ENCODE measurements at regions not wholly inside any gene's neighbourhood (a gene's known extent, or its start where the extent isn't known, plus 50 kb on each side); places are given as distances from the start of the nearest gene placed in this dataset.
"Not testable (repeated sequence)": the region's sequence is repeated elsewhere in the genome, so short reads cannot be mapped to it uniquely, and the experiment has no call there.

GRCh38 chr17:16856846-16857245 is 115.1 kb downstream of the TNFRSF13B start:
- not testable (repeated sequence) for TF ChIP-seq EZH2 (IDR thresholded peaks at IDR 0.05; ENCODE audit: borderline replicate concordance, low read depth, low read length, severe bottlenecking)
- TF ChIP-seq, protein P1, sequence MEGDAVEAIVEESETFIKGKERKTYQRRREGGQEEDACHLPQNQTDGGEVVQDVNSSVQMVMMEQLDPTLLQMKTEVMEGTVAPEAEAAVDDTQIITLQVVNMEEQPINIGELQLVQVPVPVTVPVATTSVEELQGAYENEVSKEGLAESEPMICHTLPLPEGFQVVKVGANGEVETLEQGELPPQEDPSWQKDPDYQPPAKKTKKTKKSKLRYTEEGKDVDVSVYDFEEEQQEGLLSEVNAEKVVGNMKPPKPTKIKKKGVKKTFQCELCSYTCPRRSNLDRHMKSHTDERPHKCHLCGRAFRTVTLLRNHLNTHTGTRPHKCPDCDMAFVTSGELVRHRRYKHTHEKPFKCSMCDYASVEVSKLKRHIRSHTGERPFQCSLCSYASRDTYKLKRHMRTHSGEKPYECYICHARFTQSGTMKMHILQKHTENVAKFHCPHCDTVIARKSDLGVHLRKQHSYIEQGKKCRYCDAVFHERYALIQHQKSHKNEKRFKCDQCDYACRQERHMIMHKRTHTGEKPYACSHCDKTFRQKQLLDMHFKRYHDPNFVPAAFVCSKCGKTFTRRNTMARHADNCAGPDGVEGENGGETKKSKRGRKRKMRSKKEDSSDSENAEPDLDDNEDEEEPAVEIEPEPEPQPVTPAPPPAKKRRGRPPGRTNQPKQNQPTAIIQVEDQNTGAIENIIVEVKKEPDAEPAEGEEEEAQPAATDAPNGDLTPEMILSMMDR (IDR thresholded peaks at IDR 0.05; ENCODE audit: borderline replicate concordance, extremely low read depth, low read length, poor library complexity, severe bottlenecking) = not testable (repeated sequence)
